Mesendoderm (in vitro differentiated cells): ENCODE measurements at regions not wholly inside any gene's neighbourhood (a gene's known extent, or its start where the extent isn't known, plus 50 kb on each side); places are given as distances from the start of the nearest gene placed in this dataset.

ENCODE experiments used
- DNase-seq: peaks from one replicate; pipeline ENCODE4 v3.0.0; 2013
- H2AK5ac ChIP-seq: 2 replicates; pipeline ENCODE4 v1.6.1; 2013; ENCODE audit warnings: low read length, inconsistent platforms
- H2BK120ac ChIP-seq: 2 replicates; pipeline ENCODE4 v1.6.1; 2013; ENCODE audit warnings: low read depth, mild to moderate bottlenecking, low read length, moderate library complexity, mixed read lengths
- H2BK15ac ChIP-seq: replicated peaks from 2 replicates; pipeline ENCODE4 v1.6.1; 2013; ENCODE audit warnings: low read depth, mild to moderate bottlenecking, moderate library complexity
- H2BK5ac ChIP-seq: 2 replicates; pipeline ENCODE4 v1.6.1; 2013; ENCODE audit warnings: low read length, inconsistent platforms
- H3K18ac ChIP-seq: 2 replicates; pipeline ENCODE4 v1.6.1; 2013; ENCODE audit warnings: mild to moderate bottlenecking, low read length, mixed read lengths
- H3K23ac ChIP-seq: one replicate; pipeline ENCODE4 v1.6.1; 2013; ENCODE audit warnings: low read length
- H3K27ac ChIP-seq: 2 replicates; pipeline ENCODE4 v1.5.1; 2013; ENCODE audit warnings: low read depth, mild to moderate bottlenecking, inconsistent platforms, low read length, moderate library complexity
- H3K27me3 ChIP-seq: 2 replicates; pipeline ENCODE4 v1.6.1; 2013; ENCODE audit warnings: low read length, control low read depth, mild to moderate bottlenecking, inconsistent platforms; ENCODE audit not compliant: insufficient read depth, poor library complexity
- H3K36me3 ChIP-seq: 2 replicates; pipeline ENCODE4 v1.6.1; 2013; ENCODE audit warnings: low read length, inconsistent platforms; ENCODE audit not compliant: control insufficient read depth, insufficient read depth
- H3K4ac ChIP-seq: one replicate; pipeline ENCODE4 v1.6.1; 2013; ENCODE audit warnings: low read depth, mild to moderate bottlenecking, low read length, moderate library complexity
- H3K4me1 ChIP-seq: 2 replicates; pipeline ENCODE4 v1.6.1; 2013; ENCODE audit warnings: low read depth, low read length, inconsistent platforms; ENCODE audit not compliant: control insufficient read depth
- H3K4me2 ChIP-seq: 2 replicates; pipeline ENCODE4 v1.6.1; 2013; ENCODE audit warnings: low read length
- H3K4me3 ChIP-seq: 2 replicates; pipeline ENCODE4 v1.5.1; 2013; ENCODE audit warnings: mild to moderate bottlenecking, low read length
- H3K56ac ChIP-seq: one replicate; pipeline ENCODE4 v1.6.1; 2013; ENCODE audit warnings: low read length
- H3K79me1 ChIP-seq: 2 replicates; pipeline ENCODE4 v1.6.1; 2013; ENCODE audit warnings: low read length, inconsistent platforms
- H3K79me2 ChIP-seq: 2 replicates; pipeline ENCODE4 v1.6.1; 2013; ENCODE audit warnings: mild to moderate bottlenecking, low read length; ENCODE audit not compliant: control insufficient read depth, insufficient read depth
- H3K9ac ChIP-seq: 2 replicates; pipeline ENCODE4 v1.6.1; 2013; ENCODE audit warnings: low read length, inconsistent platforms
- H4K5ac ChIP-seq: one replicate; pipeline ENCODE4 v1.6.1; 2013; ENCODE audit warnings: low read length
- H4K8ac ChIP-seq: one replicate; pipeline ENCODE4 v1.6.1; 2013; ENCODE audit warnings: low read depth, mild to moderate bottlenecking, control low read depth, low read length, moderate library complexity
- WGBS: extraction: QIAGEN DNeasy Blood & Tissue Kit; methylation state at CpG from one replicate; pipeline ENCODE4 v1.1.7; 2013; ENCODE audit warnings: low lambda C conversion rate, missing lambda C conversion rate; ENCODE audit not compliant: insufficient coverage; ENCODE audit errors: extremely low coverage; 5-methylcytosine and 5-hydroxymethylcytosine counted together

DNA sequence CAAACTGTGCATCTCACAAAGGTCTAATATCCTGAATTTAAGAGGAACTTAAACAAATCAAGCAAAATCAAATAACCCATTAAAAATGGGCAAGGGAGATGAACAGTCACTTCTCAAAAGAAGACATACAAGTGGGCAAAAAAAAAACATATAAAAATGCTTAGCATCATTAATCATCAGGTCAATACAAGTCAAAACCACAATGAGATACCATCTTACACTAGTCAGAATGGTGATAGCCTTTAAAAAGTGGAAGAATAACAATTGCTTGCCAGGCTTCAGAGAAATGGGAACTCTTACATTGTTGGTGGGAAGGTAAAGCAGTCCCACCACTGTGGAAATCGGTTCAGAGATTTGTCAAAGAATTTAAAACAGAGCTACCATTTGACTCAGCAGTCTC lies 646.7 kb upstream of the PTCHD4 start:
- no CpG with 5 or more reads among the region's 1 CpG for WGBS
- Histone ChIP-seq H2AK5ac (no peak overlapping the region), H2BK5ac (no peak overlapping the region)

DNA sequence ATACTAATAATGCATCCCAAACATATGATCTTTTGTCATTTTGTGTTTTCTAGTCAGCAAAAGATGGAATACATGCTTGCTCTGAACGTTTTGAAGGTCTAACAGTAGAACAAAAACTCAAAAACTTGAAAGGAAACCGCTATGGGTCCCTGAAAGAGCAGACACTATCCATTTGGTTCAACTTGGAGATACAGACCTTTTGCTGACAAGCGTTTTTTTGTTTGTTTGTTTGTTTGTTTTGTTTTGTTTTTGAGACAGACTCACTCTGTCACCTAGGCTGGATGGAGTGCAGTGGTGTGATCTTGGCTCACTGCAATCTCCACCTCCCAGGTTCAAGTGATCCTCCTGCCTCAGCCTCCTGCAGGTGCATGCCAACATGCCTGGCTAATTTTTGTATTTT lies 644.3 kb upstream of the PTCHD4 start:
- no peak overlapping the region for H3K56ac ChIP-seq
- no peak overlapping the region for H3K4ac ChIP-seq
- H3K27me3 ChIP-seq = no peaks in the 10 kb centered on the region
- H3K9ac ChIP-seq = no peak overlapping the region
- H3K4me1 ChIP-seq = no peaks in the 10 kb centered on the region
- H2BK5ac ChIP-seq = no peak overlapping the region
- DNase-seq = no peak
- H2AK5ac ChIP-seq = no peak overlapping the region
- H2BK15ac ChIP-seq = no peak overlapping the region
- no peaks in the 10 kb centered on the region for H3K79me2 ChIP-seq
- no peak overlapping the region for H3K18ac ChIP-seq
- no peak overlapping the region for H3K4me3 ChIP-seq
- H4K8ac ChIP-seq = no peak overlapping the region
- no peaks in the 10 kb centered on the region for H3K79me1 ChIP-seq
- H3K36me3 ChIP-seq = no peaks in the 10 kb centered on the region
- H4K5ac ChIP-seq = no peak overlapping the region
- no peak overlapping the region for H3K23ac ChIP-seq
- WGBS = no CpG with 5 or more reads among the region's 3 CpGs
- no peak overlapping the region for H2BK120ac ChIP-seq
- no peak overlapping the region for H3K27ac ChIP-seq
- H3K4me2 ChIP-seq = no peak overlapping the region

More for the DNA sequence above, 646.7 kb upstream of the PTCHD4 start:
- H3K36me3 ChIP-seq = no peaks in the 10 kb centered on the region
- no peak overlapping the region for H3K18ac ChIP-seq
- no peak overlapping the region for H4K8ac ChIP-seq
- H3K4me1 ChIP-seq = no peaks in the 10 kb centered on the region
- H4K5ac ChIP-seq = no peak overlapping the region
- H3K79me2 ChIP-seq = no peaks in the 10 kb centered on the region
- no peak overlapping the region for H3K4ac ChIP-seq
- no peak overlapping the region for H3K9ac ChIP-seq
- H2BK15ac ChIP-seq = no peak overlapping the region
- H3K23ac ChIP-seq = no peak overlapping the region
- H3K27me3 ChIP-seq = no peaks in the 10 kb centered on the region
- H3K27ac ChIP-seq = no peak overlapping the region
- no peaks in the 10 kb centered on the region for H3K79me1 ChIP-seq
- H3K56ac ChIP-seq = no peak overlapping the region
- no peak overlapping the region for H3K4me3 ChIP-seq
- no peak overlapping the region for H3K4me2 ChIP-seq
- no peak overlapping the region for H2BK120ac ChIP-seq
- no peak for DNase-seq

DNA sequence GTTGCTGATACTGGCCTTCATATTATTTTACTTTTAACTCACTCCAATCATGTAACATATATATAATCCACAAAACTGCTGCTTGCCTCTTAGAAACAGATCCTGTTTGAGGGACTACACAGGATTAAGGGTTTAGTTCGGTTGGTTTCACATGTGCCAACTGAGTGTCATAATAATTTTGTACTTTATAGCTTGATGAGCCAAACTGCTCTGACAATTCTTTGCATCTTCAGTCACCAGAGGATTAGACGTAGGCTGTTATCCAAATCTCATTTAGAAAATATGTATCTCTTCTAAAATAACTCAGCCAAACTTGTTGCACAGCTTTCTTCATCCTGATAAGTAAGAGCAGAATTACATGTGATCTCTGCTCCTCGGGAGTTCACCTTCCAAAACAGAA lies 643.6 kb upstream of the PTCHD4 start:
- Histone ChIP-seq H3K4me3 (no peak overlapping the region), H4K5ac (no peak overlapping the region), H3K27ac (no peak overlapping the region), H3K23ac (no peak overlapping the region), H4K8ac (no peak overlapping the region), H2BK15ac (no peak overlapping the region), H2BK120ac (no peak overlapping the region), H3K36me3 (no peaks in the 10 kb centered on the region), H3K79me2 (no peaks in the 10 kb centered on the region), H3K18ac (no peak overlapping the region), H3K56ac (no peak overlapping the region), H2AK5ac (no peak overlapping the region), H3K79me1 (no peaks in the 10 kb centered on the region), H2BK5ac (no peak overlapping the region), H3K9ac (no peak overlapping the region), H3K4me2 (no peak overlapping the region), H3K27me3 (no peaks in the 10 kb centered on the region), H3K4me1 (no peaks in the 10 kb centered on the region), H3K4ac (no peak overlapping the region)
- no CpG with 5 or more reads among the region's 3 CpGs for WGBS
- no peak for DNase-seq

DNA sequence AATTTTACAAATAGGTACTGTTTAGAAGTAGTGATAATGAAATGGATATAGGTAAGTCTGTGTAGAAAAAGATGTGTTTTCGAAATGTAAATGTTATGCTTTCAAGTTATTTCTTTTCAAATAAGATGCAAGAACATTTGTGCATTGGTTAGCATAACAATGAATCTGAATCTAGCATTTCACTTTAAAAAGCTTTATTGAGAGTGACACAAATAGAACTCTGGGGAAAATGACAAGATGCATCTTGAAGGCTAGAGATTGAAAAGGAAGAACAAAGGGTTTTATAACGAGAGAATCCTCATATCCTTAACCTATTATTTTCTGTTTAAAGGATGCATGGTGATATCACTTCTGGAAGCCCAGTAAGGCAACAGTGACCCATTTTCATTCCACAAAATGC lies 639.9 kb upstream of the PTCHD4 start:
- Histone ChIP-seq H3K4ac (no peak overlapping the region), H3K4me1 (no peaks in the 10 kb centered on the region), H3K79me1 (no peaks in the 10 kb centered on the region), H4K5ac (no peak overlapping the region), H3K18ac (no peak overlapping the region), H2BK5ac (no peak overlapping the region), H3K27me3 (no peaks in the 10 kb centered on the region), H3K79me2 (no peaks in the 10 kb centered on the region), H4K8ac (no peak overlapping the region), H3K27ac (no peak overlapping the region), H3K56ac (no peak overlapping the region), H3K23ac (no peak overlapping the region), H2BK15ac (no peak overlapping the region), H3K4me3 (no peak overlapping the region), H3K9ac (no peak overlapping the region), H3K4me2 (no peak overlapping the region), H2AK5ac (no peak overlapping the region), H2BK120ac (no peak overlapping the region), H3K36me3 (no peaks in the 10 kb centered on the region)
- 100% methylated on average over 1 of the region's 2 CpGs for WGBS
- DNase-seq = no peak

DNA sequence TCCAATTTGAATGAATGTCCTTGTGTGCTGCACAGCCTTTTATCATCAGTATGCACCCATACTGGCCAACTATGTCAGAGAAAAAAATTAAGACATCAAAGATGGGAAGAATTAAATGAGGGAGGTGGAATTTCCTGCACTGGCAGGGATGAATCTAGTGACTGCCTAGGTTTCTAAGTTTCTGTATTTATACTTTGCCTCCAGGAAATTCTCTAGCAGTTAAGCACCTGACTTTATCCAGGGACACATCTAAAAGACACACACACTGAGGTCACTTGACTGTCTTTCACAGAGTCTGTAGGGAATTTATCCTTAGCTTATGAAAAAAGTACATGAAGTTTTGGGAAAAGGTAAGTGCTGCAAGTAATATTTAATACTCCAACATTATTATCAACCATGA lies 636.5 kb upstream of the PTCHD4 start:
- Histone ChIP-seq H4K5ac (no peak overlapping the region), H3K79me1 (no peaks in the 10 kb centered on the region), H3K18ac (no peak overlapping the region), H3K27me3 (no peaks in the 10 kb centered on the region), H3K79me2 (no peaks in the 10 kb centered on the region), H3K23ac (no peak overlapping the region), H3K27ac (no peak overlapping the region), H3K9ac (no peak overlapping the region), H2BK15ac (no peak overlapping the region), H3K36me3 (no peaks in the 10 kb centered on the region), H4K8ac (no peak overlapping the region), H3K4me2 (no peak overlapping the region), H2BK5ac (no peak overlapping the region), H3K4me1 (no peaks in the 10 kb centered on the region), H2AK5ac (no peak overlapping the region), H3K4ac (no peak overlapping the region), H3K56ac (no peak overlapping the region), H3K4me3 (no peak overlapping the region), H2BK120ac (no peak overlapping the region)
- no peak for DNase-seq

DNA sequence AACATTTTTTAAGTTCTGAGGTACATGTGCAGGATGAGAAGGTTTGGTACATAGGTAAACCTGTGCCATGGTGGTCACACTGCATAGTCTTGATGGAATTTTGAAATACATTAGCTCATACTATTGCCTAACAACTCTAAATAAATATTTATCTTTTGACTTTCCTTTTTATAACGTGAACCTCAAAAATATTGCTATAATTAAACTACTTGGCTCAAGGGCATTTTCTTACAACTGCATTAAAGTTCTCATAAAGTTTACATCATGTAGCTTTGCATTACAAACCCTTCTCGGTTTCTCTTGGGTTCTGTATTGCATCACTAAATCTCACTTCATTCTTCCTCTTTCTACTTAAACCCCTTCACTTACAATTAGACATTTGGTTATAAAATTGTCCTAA lies 636.0 kb upstream of the PTCHD4 start:
- Histone ChIP-seq H2BK5ac (no peak overlapping the region), H4K5ac (no peak overlapping the region), H3K27ac (no peak overlapping the region), H3K4me3 (no peak overlapping the region), H3K4me1 (no peaks in the 10 kb centered on the region), H2AK5ac (no peak overlapping the region), H4K8ac (no peak overlapping the region), H3K18ac (no peak overlapping the region), H3K56ac (no peak overlapping the region), H3K79me1 (no peaks in the 10 kb centered on the region), H3K27me3 (no peaks in the 10 kb centered on the region), H3K9ac (no peak overlapping the region), H3K23ac (no peak overlapping the region), H3K4me2 (no peak overlapping the region), H3K79me2 (no peaks in the 10 kb centered on the region), H2BK120ac (no peak overlapping the region), H3K4ac (no peak overlapping the region), H2BK15ac (no peak overlapping the region), H3K36me3 (no peaks in the 10 kb centered on the region)
- DNase-seq = no peak
- no CpG with 5 or more reads among the region's 2 CpGs for WGBS
